HEK293 (cell line): ENCODE measurements at regions not wholly inside any gene's neighbourhood (a gene's known extent, or its start where the extent isn't known, plus 50 kb on each side); places are given as distances from the start of the nearest gene placed in this dataset.

Source experiments
- CTCF ChIP-seq: fragments of 450-650 bp; formaldehyde crosslinking; IDR thresholded peaks from 2 replicates; pipeline ENCODE4 v1.5.1; 2016; ENCODE audit warnings: missing biosample characterization, missing genetic modification characterization
- YY1 ChIP-seq: fragments of 450-650 bp; formaldehyde crosslinking; IDR thresholded peaks from 2 replicates; pipeline ENCODE4 v1.5.1; 2018; ENCODE audit warnings: missing biosample characterization, missing genetic modification characterization
- ZBTB44 ChIP-seq: fragments of 450-650 bp; IDR thresholded peaks from 2 replicates; pipeline ENCODE4 v1.5.1; 2018; ENCODE audit warnings: missing biosample characterization, mild to moderate bottlenecking, missing genetic modification characterization
- ZNF302 ChIP-seq: fragments of 450-650 bp; formaldehyde crosslinking; IDR thresholded peaks from 2 replicates; pipeline ENCODE4 v1.5.1; 2016; ENCODE audit warnings: missing biosample characterization, missing genetic modification characterization, low read depth
- TF ChIP-seq, protein P1 (sequence below): fragments of 450-650 bp; formaldehyde crosslinking; IDR thresholded peaks from 2 replicates; pipeline ENCODE4 v1.5.1; 2016; ENCODE audit warnings: missing biosample characterization, missing genetic modification characterization, low read depth
- TF ChIP-seq, protein P2 (sequence below): fragments of 450-650 bp; formaldehyde crosslinking; IDR thresholded peaks from 2 replicates; pipeline ENCODE4 v1.5.1; 2016; ENCODE audit warnings: missing biosample characterization, missing genetic modification characterization

DNA sequence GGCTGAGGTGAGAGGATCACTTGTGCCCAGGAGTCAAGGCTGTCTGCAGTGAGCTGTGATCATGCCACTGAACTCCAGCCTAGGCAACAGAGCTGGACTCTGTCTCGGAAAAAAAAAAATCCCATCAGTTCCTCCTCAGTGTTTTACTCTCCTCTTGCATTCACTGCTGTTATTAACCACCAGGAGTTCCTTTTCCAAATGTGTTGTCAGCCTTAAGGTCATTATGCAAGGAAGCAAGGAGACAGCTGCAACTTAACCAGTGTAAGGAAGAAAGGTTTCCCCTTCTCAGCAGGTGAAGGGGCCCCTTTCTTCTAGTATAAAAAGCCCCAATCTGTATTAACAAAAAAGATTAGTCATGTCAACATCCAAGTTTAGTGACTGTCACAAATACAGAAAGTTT, 86.6 kb upstream of the LEP start:
- TF ChIP-seq YY1 (tag by site-specific recombination) = no peak
- TF ChIP-seq CTCF (tag by site-specific recombination) = no peak
- TF ChIP-seq, protein P1, sequence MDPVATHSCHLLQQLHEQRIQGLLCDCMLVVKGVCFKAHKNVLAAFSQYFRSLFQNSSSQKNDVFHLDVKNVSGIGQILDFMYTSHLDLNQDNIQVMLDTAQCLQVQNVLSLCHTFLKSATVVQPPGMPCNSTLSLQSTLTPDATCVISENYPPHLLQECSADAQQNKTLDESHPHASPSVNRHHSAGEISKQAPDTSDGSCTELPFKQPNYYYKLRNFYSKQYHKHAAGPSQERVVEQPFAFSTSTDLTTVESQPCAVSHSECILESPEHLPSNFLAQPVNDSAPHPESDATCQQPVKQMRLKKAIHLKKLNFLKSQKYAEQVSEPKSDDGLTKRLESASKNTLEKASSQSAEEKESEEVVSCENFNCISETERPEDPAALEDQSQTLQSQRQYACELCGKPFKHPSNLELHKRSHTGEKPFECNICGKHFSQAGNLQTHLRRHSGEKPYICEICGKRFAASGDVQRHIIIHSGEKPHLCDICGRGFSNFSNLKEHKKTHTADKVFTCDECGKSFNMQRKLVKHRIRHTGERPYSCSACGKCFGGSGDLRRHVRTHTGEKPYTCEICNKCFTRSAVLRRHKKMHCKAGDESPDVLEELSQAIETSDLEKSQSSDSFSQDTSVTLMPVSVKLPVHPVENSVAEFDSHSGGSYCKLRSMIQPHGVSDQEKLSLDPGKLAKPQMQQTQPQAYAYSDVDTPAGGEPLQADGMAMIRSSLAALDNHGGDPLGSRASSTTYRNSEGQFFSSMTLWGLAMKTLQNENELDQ (tag by site-specific recombination) = no peak
- no peak for TF ChIP-seq ZNF302
- TF ChIP-seq, protein P2, sequence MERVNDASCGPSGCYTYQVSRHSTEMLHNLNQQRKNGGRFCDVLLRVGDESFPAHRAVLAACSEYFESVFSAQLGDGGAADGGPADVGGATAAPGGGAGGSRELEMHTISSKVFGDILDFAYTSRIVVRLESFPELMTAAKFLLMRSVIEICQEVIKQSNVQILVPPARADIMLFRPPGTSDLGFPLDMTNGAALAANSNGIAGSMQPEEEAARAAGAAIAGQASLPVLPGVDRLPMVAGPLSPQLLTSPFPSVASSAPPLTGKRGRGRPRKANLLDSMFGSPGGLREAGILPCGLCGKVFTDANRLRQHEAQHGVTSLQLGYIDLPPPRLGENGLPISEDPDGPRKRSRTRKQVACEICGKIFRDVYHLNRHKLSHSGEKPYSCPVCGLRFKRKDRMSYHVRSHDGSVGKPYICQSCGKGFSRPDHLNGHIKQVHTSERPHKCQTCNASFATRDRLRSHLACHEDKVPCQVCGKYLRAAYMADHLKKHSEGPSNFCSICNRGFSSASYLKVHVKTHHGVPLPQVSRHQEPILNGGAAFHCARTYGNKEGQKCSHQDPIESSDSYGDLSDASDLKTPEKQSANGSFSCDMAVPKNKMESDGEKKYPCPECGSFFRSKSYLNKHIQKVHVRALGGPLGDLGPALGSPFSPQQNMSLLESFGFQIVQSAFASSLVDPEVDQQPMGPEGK (tag by site-specific recombination) = no peak
- TF ChIP-seq ZBTB44 (tag by site-specific recombination) = no peak
